T-helper 2 cell treated with Interferon-gamma antibody and Interleukin-4, amounts not matched to agents 5 μg/mL and 100 μg/mL, for 36 hours (primary cell): ENCODE measurements at regions not wholly inside any gene's neighbourhood (a gene's known extent, or its start where the extent isn't known, plus 50 kb on each side); places are given as distances from the start of the nearest gene placed in this dataset.

ENCODE experiments used
- DNase-seq: peaks from one replicate; pipeline ENCODE4 v3.0.0; 2021; ENCODE audit warnings: low spot score
- H3K27ac Mint-ChIP-seq: one replicate; pipeline ENCODE4 v1.8.0; 2021; ENCODE audit warnings: mild to moderate bottlenecking, mixed read lengths
- H3K27me3 Mint-ChIP-seq: one replicate; pipeline ENCODE4 v1.8.0; 2021; ENCODE audit warnings: low read depth, mixed read lengths
- H3K36me3 Mint-ChIP-seq: one replicate; pipeline ENCODE4 v1.8.0; 2021; ENCODE audit warnings: low read depth, mixed read lengths
- H3K4me1 Mint-ChIP-seq: one replicate; pipeline ENCODE4 v1.8.0; 2021; ENCODE audit warnings: low read depth, mixed read lengths
- H3K4me3 Mint-ChIP-seq: one replicate; pipeline ENCODE4 v1.8.0; 2022; ENCODE audit warnings: mild to moderate bottlenecking, moderate library complexity, mixed read lengths
- H3K9me3 Mint-ChIP-seq: one replicate; pipeline ENCODE4 v1.8.0; 2021; ENCODE audit warnings: mixed read lengths

DNA sequence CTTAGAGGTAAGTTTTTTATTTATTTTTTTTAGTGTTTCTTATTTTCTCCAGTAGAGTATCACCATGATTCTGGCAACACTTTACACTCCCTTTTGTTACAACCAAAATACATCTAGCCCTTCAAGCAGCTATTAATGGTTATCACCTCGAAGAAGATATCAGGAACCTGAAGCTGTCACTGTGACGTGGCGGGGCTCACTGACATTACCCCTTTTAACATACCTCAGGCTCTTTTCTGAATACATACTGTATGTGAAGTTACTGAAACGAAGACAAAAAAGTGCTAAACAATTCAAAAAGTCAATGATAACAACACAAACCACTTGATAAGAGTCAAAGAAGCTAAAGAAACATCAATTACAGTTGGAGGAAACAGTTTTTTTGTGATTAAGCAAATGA lies 1218.7 kb downstream of the EFNB2 start:
- H3K36me3 Mint-ChIP-seq, result no peaks in the 10 kb centered on the region
- H3K4me3 Mint-ChIP-seq, result no peak overlapping the region
- no peak for DNase-seq
- no peak overlapping the region for H3K27ac Mint-ChIP-seq
- no peaks in the 10 kb centered on the region for H3K9me3 Mint-ChIP-seq
- H3K27me3 Mint-ChIP-seq, result no peaks in the 10 kb centered on the region
- H3K4me1 Mint-ChIP-seq, result no peaks in the 10 kb centered on the region

DNA sequence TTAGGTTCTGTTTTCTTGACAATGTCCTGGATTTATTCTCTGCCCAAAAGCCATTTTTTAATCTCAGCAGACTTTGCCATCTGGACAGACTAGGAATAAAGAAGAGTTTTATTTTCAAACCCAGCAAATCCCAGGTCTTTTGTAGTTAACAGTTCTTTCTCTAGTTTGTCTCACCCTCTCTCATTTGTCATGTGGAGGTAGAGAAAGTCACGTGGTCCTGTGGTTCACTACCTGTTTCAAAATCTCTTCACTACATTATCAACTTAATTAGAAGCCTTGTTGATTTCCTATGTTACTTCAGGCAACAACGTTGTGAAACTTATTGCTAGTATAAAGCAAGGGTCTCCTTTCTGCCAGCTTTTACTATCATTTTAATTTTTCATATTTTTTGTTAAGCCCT lies 1222.6 kb downstream of the EFNB2 start:
- no peak overlapping the region for H3K27ac Mint-ChIP-seq

DNA sequence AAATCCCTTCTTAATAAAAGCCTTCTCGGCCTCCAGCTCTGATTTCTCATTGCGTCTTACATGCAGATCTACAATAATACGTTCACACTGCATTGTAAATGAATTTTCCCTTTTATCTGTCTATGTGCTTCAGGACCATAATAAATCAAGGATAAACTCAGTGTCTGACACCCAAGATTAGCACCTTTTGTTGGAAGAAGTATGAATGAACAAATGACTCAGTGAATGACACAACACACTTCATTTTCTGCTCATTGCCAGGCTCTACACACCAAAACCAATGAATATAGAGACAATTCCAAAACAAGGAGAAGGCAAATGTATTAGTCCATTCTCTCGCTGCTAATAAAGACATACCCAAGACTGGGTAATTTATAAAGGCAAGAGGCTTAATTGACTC lies 1224.4 kb downstream of the EFNB2 start:
- Mint-ChIP-seq H3K4me1 (no peaks in the 10 kb centered on the region), H3K27ac (no peak overlapping the region), H3K9me3 (no peaks in the 10 kb centered on the region), H3K27me3 (no peaks in the 10 kb centered on the region), H3K36me3 (no peaks in the 10 kb centered on the region), H3K4me3 (no peak overlapping the region)
- no peak for DNase-seq

More for the DNA sequence above, 1222.6 kb downstream of the EFNB2 start:
- no peak for DNase-seq
- H3K4me1 Mint-ChIP-seq, result no peaks in the 10 kb centered on the region
- H3K9me3 Mint-ChIP-seq, result no peaks in the 10 kb centered on the region
- no peaks in the 10 kb centered on the region for H3K27me3 Mint-ChIP-seq
- H3K4me3 Mint-ChIP-seq, result no peak overlapping the region
- no peaks in the 10 kb centered on the region for H3K36me3 Mint-ChIP-seq

DNA sequence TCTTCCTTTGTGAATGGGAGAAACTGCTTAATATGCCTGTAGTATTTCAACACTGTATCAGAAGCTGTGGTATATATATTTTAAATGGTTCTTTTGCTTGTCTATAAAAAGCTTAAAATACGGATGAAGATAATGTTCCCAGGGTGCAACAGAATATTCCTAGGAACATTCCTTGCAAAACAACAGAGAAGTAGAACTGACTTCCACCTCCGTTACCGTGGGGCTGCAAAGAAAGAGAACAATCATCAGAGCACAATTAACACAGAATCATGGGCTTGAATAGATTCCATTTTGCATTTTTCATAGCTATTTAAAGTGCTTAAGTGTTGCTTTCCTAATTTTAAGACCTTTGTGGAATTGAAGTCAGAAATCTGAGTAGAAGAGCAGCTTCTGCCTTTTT lies 1227.7 kb downstream of the EFNB2 start:
- H3K36me3 Mint-ChIP-seq, result no peaks in the 10 kb centered on the region
- no peaks in the 10 kb centered on the region for H3K9me3 Mint-ChIP-seq
- H3K4me3 Mint-ChIP-seq, result no peak overlapping the region
- H3K27ac Mint-ChIP-seq, result no peak overlapping the region
- H3K4me1 Mint-ChIP-seq, result no peaks in the 10 kb centered on the region
- no peaks in the 10 kb centered on the region for H3K27me3 Mint-ChIP-seq
- DNase-seq, result no peak

DNA sequence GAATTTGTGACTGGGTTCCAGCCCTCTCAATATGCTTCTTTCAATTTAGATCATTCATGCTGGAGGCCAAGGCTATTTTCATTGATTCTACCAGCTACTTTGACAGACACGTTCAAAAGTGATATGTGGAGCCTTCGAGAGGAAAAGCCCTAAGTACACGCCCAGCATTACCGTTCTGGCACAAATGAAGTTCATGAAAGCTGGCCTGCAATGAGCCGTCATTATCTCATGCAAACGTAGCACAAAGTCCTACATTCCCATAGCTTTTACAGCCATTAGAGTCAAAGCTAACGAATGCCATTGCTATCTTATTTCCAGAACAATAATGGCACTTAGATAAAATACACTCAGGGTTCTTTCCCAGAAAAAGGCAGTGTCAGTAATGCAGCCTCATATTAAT lies 1237.6 kb downstream of the EFNB2 start:
- no peaks in the 10 kb centered on the region for H3K36me3 Mint-ChIP-seq
- no peak overlapping the region for H3K4me3 Mint-ChIP-seq
- no peak for DNase-seq
- H3K27me3 Mint-ChIP-seq, result no peaks in the 10 kb centered on the region
- H3K4me1 Mint-ChIP-seq, result no peaks in the 10 kb centered on the region
- no peaks in the 10 kb centered on the region for H3K9me3 Mint-ChIP-seq
- H3K27ac Mint-ChIP-seq, result no peak overlapping the region

DNA sequence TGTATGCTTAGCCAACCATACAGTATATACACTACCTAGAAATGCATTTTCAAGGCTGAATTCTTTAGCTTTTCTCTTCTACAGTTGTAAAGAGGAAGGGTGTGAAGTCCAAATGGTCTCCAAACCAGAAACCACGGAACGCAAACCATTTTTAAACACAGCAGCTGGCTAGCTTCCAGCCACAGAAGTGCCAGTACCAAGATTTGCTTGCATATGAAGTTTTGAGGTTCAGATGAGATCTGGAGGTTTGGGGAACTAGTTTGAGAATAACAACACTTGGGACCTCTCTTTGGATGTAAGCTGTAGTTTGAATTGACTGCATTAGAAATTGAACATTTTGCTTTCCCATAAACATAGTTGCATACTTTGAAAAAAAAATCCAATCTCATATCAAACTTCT lies 1243.5 kb downstream of the EFNB2 start:
- no peak for DNase-seq
- Mint-ChIP-seq H3K36me3 (no peaks in the 10 kb centered on the region), H3K9me3 (no peaks in the 10 kb centered on the region), H3K27me3 (no peaks in the 10 kb centered on the region), H3K4me1 (no peaks in the 10 kb centered on the region), H3K27ac (no peak overlapping the region), H3K4me3 (no peak overlapping the region)

DNA sequence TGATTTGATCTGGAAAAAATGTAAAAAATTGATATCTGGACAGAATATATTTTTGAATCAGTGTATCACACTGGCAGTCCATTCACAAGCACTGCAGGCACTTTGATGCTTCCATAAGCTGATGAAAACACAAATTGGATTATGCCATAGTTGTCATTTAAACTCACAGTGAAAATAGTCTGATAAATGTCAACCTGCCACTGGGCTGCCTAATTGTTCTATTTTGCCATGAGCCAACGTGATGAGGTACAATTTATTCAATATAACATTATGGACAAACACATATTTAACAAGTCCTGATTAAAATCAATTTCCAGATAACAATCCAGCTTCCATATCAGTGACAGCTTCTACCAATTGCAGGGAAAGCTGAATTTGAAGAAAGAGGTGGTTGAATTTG lies 1244.9 kb downstream of the EFNB2 start:
- Mint-ChIP-seq H3K27ac (no peak overlapping the region), H3K4me3 (no peak overlapping the region), H3K27me3 (no peaks in the 10 kb centered on the region), H3K4me1 (no peaks in the 10 kb centered on the region), H3K9me3 (no peaks in the 10 kb centered on the region), H3K36me3 (no peaks in the 10 kb centered on the region)
- no peak for DNase-seq

DNA sequence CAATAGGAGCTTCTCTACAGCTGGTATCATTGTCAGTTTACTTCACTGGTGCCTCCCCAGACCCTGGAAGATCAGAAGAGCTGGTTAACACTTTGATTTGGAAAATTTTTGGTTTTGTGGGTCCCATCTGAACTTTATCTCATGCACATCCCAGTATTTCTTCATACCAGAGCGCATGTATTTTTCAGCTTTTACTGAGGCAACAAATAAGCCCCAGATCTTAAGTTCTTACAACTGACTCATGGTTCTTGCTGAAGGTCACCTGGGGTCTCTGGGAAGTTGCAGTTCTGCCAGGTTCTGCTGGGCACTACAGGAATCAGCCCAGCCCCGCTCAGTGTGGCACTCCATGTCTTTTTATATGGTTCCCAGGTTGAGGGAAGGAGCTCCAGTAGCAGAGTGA lies 1249.9 kb downstream of the EFNB2 start:
- no peaks in the 10 kb centered on the region for H3K36me3 Mint-ChIP-seq
- no peak overlapping the region for H3K4me3 Mint-ChIP-seq
- no peak overlapping the region for H3K27ac Mint-ChIP-seq
- no peaks in the 10 kb centered on the region for H3K4me1 Mint-ChIP-seq
- H3K27me3 Mint-ChIP-seq, result no peaks in the 10 kb centered on the region
- no peak for DNase-seq
- no peaks in the 10 kb centered on the region for H3K9me3 Mint-ChIP-seq

DNA sequence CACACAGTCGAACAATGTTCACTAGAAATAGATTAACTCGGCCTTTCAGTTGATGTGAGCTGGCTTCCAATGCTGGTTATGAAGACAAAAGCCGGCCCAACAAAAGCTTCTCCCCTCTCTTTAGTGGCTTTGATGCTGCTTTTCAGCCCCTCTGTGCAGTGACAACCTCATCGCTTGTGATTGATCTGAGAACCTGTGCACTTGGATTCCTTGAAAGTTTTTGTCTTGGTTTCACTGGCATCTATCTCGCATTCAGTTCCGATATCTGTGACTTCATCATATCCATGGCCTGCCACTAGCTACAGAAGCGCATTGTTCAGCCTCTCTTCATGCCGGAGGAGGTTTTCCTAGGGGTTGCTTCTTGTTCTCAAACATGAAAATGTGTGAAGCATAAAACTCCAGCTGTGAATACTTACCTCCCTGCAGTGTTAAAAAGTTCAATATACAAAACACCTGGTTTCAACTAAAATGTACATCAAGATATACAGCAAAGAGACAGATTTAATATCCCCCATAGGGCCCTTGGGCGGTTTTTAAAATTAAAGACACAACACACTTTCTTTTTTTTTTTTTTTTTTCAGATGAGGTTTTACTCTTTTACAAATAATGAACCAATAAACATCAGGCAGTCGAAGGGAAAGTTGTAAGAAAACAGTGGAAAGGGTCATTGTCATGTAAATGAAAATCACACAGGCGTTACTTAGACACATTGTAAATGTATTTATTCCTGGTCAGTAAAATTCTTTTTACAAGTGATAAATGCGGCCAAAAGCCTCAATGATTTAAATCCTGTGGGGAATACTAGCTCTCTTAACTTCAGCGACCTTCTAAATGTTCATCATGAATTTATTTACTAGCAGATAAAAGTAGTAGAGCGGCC lies 1252.8 kb downstream of the EFNB2 start:
- Mint-ChIP-seq H3K36me3 (no peaks in the 10 kb centered on the region), H3K27me3 (no peaks in the 10 kb centered on the region), H3K9me3 (no peaks in the 10 kb centered on the region), H3K4me3 (no peak overlapping the region), H3K4me1 (no peaks in the 10 kb centered on the region), H3K27ac (no peak overlapping the region)
- DNase-seq, result no peak

DNA sequence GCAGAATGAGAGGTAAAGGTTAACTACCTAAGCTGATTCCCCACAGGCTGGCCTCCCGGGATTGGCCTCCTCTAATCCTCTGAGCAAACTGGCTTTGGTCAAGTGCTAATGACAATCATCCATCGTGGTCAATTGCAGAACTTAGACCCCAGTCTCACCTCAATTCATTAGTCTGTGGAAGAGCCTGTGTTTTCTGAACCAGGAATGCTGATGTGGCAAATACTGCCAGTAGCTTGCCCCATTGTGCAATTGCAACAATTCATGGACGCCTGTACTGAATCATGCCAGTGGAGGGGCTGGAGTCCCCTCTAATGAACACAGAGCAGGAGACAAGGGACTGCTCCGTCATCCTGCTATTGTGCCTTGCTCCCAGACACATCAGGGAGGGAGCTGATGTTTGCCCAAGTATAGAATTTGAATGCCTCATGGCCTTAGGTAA lies 1256.5 kb downstream of the EFNB2 start:
- no peak overlapping the region for H3K27ac Mint-ChIP-seq
- DNase-seq, result no peak

DNA sequence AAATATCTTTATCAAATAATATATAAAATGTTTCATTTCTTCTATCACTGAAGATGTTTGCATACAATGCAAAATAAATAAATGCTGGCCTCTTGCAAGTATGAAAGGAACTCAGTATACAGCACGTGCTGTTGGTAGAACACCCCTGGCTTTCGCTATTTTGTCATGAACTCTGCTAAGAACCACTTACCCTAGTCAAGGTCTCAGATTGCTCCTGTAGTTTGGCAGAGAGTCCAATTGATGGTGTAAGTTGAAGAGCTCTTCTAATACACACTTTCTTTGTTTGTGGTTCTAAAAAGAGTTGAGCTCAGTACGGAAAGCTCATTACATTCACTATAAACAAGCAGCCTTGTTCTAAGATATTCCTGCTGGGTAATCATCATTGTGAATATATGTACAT lies 1258.9 kb downstream of the EFNB2 start:
- H3K4me3 Mint-ChIP-seq, result no peak overlapping the region
- H3K36me3 Mint-ChIP-seq, result no peaks in the 10 kb centered on the region
- DNase-seq, result no peak
- no peaks in the 10 kb centered on the region for H3K9me3 Mint-ChIP-seq
- H3K27ac Mint-ChIP-seq, result no peak overlapping the region
- no peaks in the 10 kb centered on the region for H3K27me3 Mint-ChIP-seq
- H3K4me1 Mint-ChIP-seq, result no peaks in the 10 kb centered on the region

More for the DNA sequence above, 1256.5 kb downstream of the EFNB2 start:
- H3K36me3 Mint-ChIP-seq, result no peaks in the 10 kb centered on the region
- no peaks in the 10 kb centered on the region for H3K27me3 Mint-ChIP-seq
- no peaks in the 10 kb centered on the region for H3K9me3 Mint-ChIP-seq
- H3K4me1 Mint-ChIP-seq, result no peaks in the 10 kb centered on the region
- no peak overlapping the region for H3K4me3 Mint-ChIP-seq

DNA sequence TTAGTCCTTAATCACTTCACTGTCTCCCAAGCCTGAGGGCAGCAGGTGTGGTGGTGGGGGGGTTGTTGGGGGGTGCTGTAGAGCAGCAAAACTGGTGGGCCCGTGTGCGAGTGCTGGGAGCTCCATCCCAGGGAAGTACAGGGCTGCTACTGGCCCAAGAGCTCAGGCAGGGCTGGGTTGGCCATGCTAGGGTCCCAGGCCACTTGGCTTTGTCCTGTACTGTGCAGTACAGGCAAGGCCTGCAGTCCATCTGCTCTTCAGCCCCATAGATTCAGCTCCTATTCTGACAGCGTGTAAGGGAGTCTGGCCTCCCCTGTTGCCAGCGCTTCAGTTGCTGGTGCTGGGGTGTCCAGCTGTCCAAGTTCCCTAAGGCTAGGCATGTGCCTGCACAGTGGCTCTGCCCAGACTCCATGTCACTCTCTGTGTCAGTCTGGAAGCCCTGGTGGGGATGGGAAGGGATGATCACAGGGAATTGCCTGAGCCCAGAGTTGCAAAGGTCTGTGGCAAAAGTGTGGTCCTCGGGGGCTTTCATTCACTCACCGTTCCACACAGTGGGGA lies 1261.7 kb downstream of the EFNB2 start:
- Mint-ChIP-seq H3K4me3 (no peak overlapping the region), H3K27ac (no peak overlapping the region), H3K36me3 (no peaks in the 10 kb centered on the region), H3K9me3 (no peaks in the 10 kb centered on the region), H3K4me1 (no peaks in the 10 kb centered on the region), H3K27me3 (no peaks in the 10 kb centered on the region)
- no peak for DNase-seq

DNA sequence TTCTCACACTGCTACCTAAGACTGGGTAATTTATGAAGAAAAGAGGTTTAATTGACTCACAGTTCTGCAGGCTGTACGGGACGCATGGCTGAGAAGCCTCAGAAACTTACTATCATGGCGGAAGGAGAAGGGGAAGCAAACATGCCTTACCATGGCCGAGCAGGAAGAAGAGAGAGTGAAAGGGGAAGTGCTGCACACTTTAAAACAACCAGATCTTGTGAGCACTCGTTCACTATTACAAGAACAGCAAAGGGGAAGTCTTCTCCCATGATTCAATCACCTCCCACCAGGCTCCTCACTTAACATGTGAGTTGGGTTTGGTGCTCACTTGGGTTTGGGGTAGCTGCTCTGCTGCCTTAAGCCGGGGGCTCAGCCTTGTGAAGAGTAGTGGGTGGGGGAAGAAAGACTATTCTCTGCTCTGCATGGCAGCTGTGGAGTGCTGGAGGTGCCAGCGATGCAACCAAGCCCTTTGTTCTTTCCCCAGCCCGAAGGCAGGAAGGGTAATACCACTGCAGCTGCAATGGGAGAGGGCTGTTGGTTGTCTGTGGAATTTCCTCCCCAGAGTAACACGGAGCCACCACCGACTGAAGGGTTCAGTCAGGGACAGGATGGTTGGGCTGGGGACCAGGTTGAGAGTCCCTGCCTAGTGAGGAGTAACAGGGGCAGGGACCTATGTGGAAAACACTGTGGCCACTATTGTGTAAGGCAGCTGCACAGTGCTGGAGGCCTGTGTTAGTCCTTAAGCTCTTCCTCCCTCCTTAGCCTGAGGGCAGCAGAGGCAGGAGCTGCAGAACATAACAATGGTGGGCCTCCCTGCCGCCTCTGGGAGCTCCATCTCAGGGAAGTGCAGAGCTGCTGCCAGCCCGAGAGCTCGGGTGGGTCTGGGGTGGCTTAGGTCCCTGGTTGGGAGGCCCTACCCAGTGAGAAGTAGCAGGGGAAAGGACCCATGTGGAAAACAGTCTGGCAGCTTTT lies 1262.5 kb downstream of the EFNB2 start:
- H3K9me3 Mint-ChIP-seq, result no peaks in the 10 kb centered on the region
- no peaks in the 10 kb centered on the region for H3K4me1 Mint-ChIP-seq
- no peak overlapping the region for H3K4me3 Mint-ChIP-seq
- H3K27me3 Mint-ChIP-seq, result no peaks in the 10 kb centered on the region
- H3K27ac Mint-ChIP-seq, result no peak overlapping the region
- H3K36me3 Mint-ChIP-seq, result no peaks in the 10 kb centered on the region
- no peak for DNase-seq

DNA sequence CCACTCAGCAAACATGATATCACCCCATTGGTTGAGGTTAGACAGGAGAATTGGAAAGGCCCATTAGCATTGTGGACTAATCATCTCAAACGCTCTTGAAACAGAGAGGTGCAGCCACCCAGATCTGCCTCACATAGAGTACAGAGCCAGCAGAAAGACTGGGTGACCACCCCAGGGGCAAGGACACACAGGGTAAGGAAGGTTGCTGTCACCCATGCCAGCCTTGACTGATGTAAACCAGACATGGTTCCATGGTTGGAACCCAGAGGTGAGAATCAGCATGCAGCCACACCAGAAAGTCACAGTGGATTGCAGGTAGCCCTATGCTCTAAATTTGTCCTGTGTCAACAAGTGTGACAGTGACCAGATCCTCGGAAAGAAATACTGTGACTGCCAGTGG lies 1268.8 kb downstream of the EFNB2 start:
- no peak overlapping the region for H3K27ac Mint-ChIP-seq
- H3K4me1 Mint-ChIP-seq, result no peaks in the 10 kb centered on the region
- no peaks in the 10 kb centered on the region for H3K27me3 Mint-ChIP-seq
- DNase-seq, result no peak
- H3K9me3 Mint-ChIP-seq, result no peaks in the 10 kb centered on the region
- no peaks in the 10 kb centered on the region for H3K36me3 Mint-ChIP-seq
- no peak overlapping the region for H3K4me3 Mint-ChIP-seq
